ENCODE measurements at regions not wholly inside any gene's neighbourhood (a gene's known extent, or its start where the extent isn't known, plus 50 kb on each side); places are given as distances from the start of the nearest gene placed in this dataset.

DNA sequence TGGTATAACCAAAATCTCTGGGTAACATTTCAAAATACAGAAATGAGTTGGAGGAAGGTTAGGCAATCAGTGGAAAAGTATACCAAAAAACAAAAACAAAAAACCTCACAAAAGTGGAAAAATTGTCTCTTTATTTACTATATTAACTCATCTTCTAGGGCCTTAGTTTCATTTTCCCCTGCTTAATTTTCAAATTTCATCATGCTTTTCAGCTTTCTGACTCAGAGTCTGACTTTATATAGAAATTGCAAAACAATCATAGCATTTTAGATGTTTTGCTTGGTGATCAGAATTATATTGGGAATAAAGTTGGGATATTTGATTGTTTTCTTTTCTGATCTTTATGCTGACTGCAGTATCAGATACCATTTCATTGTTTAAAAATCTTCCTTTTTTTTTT, 257.0 kb upstream of the PRR16 start:
- Histone ChIP-seq H3K4me3 (no peak overlapping the region), H3K4me1 (no peaks in the 10 kb centered on the region), H3K27me3 (no peaks in the 10 kb centered on the region), H3K9me3 (no peaks in the 10 kb centered on the region), H3K36me3 (no peaks in the 10 kb centered on the region), H3K27ac (no peak overlapping the region)
- TF ChIP-seq, protein P1, sequence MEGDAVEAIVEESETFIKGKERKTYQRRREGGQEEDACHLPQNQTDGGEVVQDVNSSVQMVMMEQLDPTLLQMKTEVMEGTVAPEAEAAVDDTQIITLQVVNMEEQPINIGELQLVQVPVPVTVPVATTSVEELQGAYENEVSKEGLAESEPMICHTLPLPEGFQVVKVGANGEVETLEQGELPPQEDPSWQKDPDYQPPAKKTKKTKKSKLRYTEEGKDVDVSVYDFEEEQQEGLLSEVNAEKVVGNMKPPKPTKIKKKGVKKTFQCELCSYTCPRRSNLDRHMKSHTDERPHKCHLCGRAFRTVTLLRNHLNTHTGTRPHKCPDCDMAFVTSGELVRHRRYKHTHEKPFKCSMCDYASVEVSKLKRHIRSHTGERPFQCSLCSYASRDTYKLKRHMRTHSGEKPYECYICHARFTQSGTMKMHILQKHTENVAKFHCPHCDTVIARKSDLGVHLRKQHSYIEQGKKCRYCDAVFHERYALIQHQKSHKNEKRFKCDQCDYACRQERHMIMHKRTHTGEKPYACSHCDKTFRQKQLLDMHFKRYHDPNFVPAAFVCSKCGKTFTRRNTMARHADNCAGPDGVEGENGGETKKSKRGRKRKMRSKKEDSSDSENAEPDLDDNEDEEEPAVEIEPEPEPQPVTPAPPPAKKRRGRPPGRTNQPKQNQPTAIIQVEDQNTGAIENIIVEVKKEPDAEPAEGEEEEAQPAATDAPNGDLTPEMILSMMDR (IDR thresholded peaks at IDR 0.05) = no peak
- TF ChIP-seq POLR2A (IDR thresholded peaks at IDR 0.05) = no peak
- DNase-seq = no peak

DNA sequence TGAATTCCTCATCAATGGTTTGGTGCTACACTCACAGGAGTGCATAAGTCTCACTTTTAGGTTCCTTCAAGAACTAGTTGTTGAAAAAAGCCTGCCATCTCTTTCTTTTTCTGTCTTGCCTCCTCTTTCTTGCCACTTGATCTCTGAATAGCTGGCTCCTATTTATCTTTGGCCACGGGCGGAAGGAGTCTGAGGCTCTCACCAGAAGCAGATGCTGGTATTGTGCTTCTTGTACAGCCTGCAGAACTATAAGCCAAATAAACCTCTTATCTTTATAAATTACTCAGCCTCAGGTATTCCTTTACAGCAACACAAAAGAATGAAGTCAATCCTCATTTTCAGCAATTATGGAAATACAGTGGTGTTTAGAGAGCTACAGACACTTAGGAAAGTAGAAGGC, 247.1 kb upstream of the PRR16 start:
- Histone ChIP-seq H3K4me1 (no peaks in the 10 kb centered on the region), H3K4me3 (no peak overlapping the region), H3K27me3 (no peaks in the 10 kb centered on the region), H3K36me3 (no peaks in the 10 kb centered on the region), H3K9me3 (no peaks in the 10 kb centered on the region), H3K27ac (no peak overlapping the region)
- TF ChIP-seq, protein P1 (IDR thresholded peaks at IDR 0.05) = no peak
- TF ChIP-seq POLR2A (IDR thresholded peaks at IDR 0.05) = no peak
- DNase-seq = no peak

DNA sequence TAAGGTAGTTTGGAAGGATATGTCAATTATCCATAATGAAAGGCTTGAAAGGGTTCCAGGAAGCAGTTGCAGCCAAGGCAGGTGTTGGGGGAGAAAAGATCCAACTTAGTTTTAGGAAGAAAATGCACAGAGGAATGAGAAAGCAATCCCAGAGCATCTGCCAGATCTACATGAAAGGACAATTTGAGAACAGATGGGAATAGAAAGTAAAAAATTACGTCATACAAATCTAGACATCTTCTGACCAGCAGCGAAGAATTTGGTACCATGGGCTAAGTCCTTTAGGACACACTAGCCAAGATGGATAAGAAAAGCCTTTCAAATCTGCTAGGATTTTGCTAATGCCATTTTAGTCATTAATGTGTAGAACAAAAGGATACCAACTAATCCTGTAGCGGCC, 244.1 kb upstream of the PRR16 start:
- Histone ChIP-seq H3K27me3 (no peaks in the 10 kb centered on the region), H3K4me3 (no peak overlapping the region), H3K36me3 (no peaks in the 10 kb centered on the region), H3K9me3 (no peaks in the 10 kb centered on the region), H3K27ac (no peak overlapping the region), H3K4me1 (no peaks in the 10 kb centered on the region)
- TF ChIP-seq, protein P1 (IDR thresholded peaks at IDR 0.05) = no peak
- TF ChIP-seq POLR2A (IDR thresholded peaks at IDR 0.05) = no peak
- no peak for DNase-seq

DNA sequence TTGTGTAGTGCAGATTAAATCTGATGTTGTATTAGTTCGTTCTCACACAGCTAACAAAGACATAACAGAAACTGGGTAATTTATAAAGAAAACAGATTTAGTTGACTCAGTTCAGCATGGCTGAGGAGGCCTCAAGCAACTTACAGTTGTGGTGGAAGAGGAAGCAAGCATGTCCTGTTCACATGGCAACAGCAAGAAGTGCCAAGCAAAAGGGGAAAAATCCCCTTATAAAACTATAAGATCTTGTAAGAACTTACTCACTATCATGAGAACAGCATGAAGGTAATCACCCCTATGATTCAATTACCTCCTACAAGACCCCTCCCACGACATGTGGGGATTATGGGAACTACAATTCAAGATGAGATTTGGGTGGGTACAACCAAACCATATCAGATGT, 238.6 kb upstream of the PRR16 start:
- Histone ChIP-seq H3K36me3 (no peaks in the 10 kb centered on the region), H3K4me1 (no peaks in the 10 kb centered on the region), H3K27me3 (no peaks in the 10 kb centered on the region), H3K27ac (no peak overlapping the region), H3K4me3 (no peak overlapping the region), H3K9me3 (no peaks in the 10 kb centered on the region)
- no peak for TF ChIP-seq POLR2A (IDR thresholded peaks at IDR 0.05)
- TF ChIP-seq, protein P1 (IDR thresholded peaks at IDR 0.05) = no peak
- no peak for DNase-seq

DNA sequence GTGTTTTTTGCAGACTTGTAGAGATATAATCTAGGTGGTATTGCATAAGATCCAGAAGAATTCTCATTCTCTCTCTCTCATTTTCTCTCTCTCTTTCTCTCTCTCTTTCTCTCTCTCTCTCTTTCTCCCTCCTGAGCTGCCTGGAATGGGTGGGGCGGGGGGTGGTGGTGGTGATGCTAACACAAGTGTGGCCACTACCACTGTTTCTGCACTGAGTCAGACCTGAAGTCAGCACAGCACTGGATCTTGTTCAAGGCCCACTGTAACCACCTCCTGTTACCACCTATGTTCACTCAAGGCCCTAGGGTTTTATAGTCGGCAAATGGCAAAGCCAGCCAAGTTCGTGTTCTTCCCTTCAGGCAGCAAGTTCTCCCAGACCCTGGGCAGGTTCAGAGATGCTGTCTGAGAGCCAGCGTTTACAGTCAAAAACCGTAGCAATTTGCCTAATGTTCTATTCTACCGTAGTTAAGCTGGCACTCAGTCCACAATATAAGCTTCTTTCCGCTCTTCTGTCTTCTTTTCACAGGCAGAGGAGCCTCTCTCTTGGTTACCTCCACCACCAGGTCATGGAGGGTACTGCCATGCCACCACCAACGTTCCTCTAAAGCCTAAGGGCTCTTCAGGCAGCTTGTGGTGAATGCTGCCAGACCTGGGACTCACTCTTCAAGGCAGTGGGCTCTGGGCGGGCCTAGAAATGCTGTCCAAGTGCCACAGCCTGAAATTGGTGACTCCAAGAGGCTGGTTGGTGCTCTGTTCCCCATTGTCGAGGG, 235.7 kb upstream of the PRR16 start:
- H3K36me3 ChIP-seq = no peaks in the 10 kb centered on the region
- no peak overlapping the region for H3K4me3 ChIP-seq
- no peak for DNase-seq
- H3K9me3 ChIP-seq = no peaks in the 10 kb centered on the region
- TF ChIP-seq POLR2A (IDR thresholded peaks at IDR 0.05) = no peak
- TF ChIP-seq, protein P1 (IDR thresholded peaks at IDR 0.05) = no peak
- no peaks in the 10 kb centered on the region for H3K4me1 ChIP-seq
- no peak overlapping the region for H3K27ac ChIP-seq
- H3K27me3 ChIP-seq = no peaks in the 10 kb centered on the region
